Testis (tissue), 2 donors: ENCODE measurements at regions not wholly inside any gene's neighbourhood (a gene's known extent, or its start where the extent isn't known, plus 50 kb on each side); places are given as distances from the start of the nearest gene placed in this dataset.

Experiments
- DNase-seq: peaks from one replicate; pipeline ENCODE4 v3.0.0-alpha.2; 2019
- H3K27ac ChIP-seq, 2 donors: fragments of 200-600 bp; sonication (generic); one replicate each; pipeline ENCODE4 v1.5.1; 2019
- H3K27me3 ChIP-seq: fragments of 200-600 bp; sonication (generic); one replicate; pipeline ENCODE4 v1.5.1; 2019
- H3K36me3 ChIP-seq: fragments of 200-600 bp; sonication (generic); one replicate; pipeline ENCODE4 v1.5.1; 2017; ENCODE audit warnings: low read depth; ENCODE audit errors: missing control alignments
- H3K4me1 ChIP-seq: fragments of 200-600 bp; sonication (generic); one replicate; pipeline ENCODE4 v1.5.1; 2019
- H3K4me3 ChIP-seq, 2 donors: fragments of 200-600 bp; sonication (generic); one replicate each; pipeline ENCODE4 v1.5.1; 2017 to 2019
- H3K9me3 ChIP-seq: fragments of 200-600 bp; sonication (generic); one replicate; pipeline ENCODE4 v1.5.1; 2017
- CTCF ChIP-seq, 3 experiments: fragments of 450-650 bp in 2 of 3; fragments of 200-600 bp in 1 of 3; sonication (generic) in 1 of 3; IDR thresholded peaks; one replicate each; pipeline ENCODE4 v1.5.1; 2016 to 2019; ENCODE audit warnings: antibody characterized with exemption in 3 of 3, mild to moderate bottlenecking in 2 of 3, moderate library complexity in 1 of 3
- POLR2A ChIP-seq: fragments of 450-650 bp; IDR thresholded peaks from one replicate; pipeline ENCODE4 v1.6.1; 2017; ENCODE audit warnings: antibody characterized with exemption, mild to moderate bottlenecking, moderate library complexity
- WGBS, 2 donors: methylation state at CpG; one replicate each; pipeline ENCODE4 v1.1.5; 2018; 5-methylcytosine and 5-hydroxymethylcytosine counted together
- intact Hi-C: fragments of 100-400 bp; cut with DNase I; formaldehyde crosslinking; loops from one replicate; pipeline ENCODE4 v1.15.1; 2023; ENCODE audit warnings: low total_unique reads

GRCh38 chr5:97377582-97377981 lies 194.5 kb upstream of the RIOK2 start:
- DNase-seq = no peak
- 57 to 65% methylated on average over 1 of the region's 1 CpG for WGBS, 2 donors
- no peaks in the 10 kb centered on the region for H3K27me3 ChIP-seq
- no peaks in the 10 kb centered on the region for H3K4me1 ChIP-seq
- intact Hi-C loops = no loop called here
- H3K4me3 ChIP-seq = no peak overlapping the region
- no peaks in the 10 kb centered on the region for H3K9me3 ChIP-seq
- no peak overlapping the region for H3K27ac ChIP-seq
- H3K36me3 ChIP-seq = no peaks in the 10 kb centered on the region
- TF ChIP-seq CTCF (IDR thresholded peaks at IDR 0.05) (no peak), POLR2A (no peak)

- no peaks in the 10 kb centered on the region for H3K27me3 ChIP-seq
- intact Hi-C loops = no loop called here
- whole genome bisulfite sequencing, 2 donors = 97 to 100% methylated on average over 1 of the region's 1 CpG
- H3K9me3 ChIP-seq = no peaks in the 10 kb centered on the region
- no peaks in the 10 kb centered on the region for H3K4me1 ChIP-seq
- TF ChIP-seq CTCF (IDR thresholded peaks at IDR 0.05) = no peak
- no peaks in the 10 kb centered on the region for H3K36me3 ChIP-seq
- no peak overlapping the region for H3K4me3 ChIP-seq
- H3K27ac ChIP-seq = no peak overlapping the region
- no peak for DNase-seq
These were observed 200.9 kb upstream of the RIOK2 start for GRCh38 chr5:97383996-97384395.

GRCh38 chr5:97388794-97389193 lies 205.7 kb upstream of the RIOK2 start:
- no peak for DNase-seq
- H3K27me3 ChIP-seq = no peaks in the 10 kb centered on the region
- no peak overlapping the region for H3K27ac ChIP-seq
- TF ChIP-seq POLR2A (no peak), CTCF (IDR thresholded peaks at IDR 0.05) (no peak)
- intact Hi-C loops = no loop called here
- no peaks in the 10 kb centered on the region for H3K36me3 ChIP-seq
- no peaks in the 10 kb centered on the region for H3K4me1 ChIP-seq
- no peak overlapping the region for H3K4me3 ChIP-seq
- no peaks in the 10 kb centered on the region for H3K9me3 ChIP-seq
- WGBS, 2 donors = 84 to 89% methylated on average over 2 of the region's 2 CpGs

GRCh38 chr5:97400537-97400936 lies 217.5 kb upstream of the RIOK2 start:
- WGBS, 2 donors = 56 to 72% methylated on average over 3 of the region's 3 CpGs
- no peak overlapping the region for H3K27ac ChIP-seq
- H3K4me1 ChIP-seq = no peaks in the 10 kb centered on the region
- TF ChIP-seq CTCF (IDR thresholded peaks at IDR 0.05) (no peak), POLR2A (no peak)
- no peak overlapping the region for H3K4me3 ChIP-seq
- H3K27me3 ChIP-seq = no peaks in the 10 kb centered on the region
- intact Hi-C loops = no loop called here
- no peaks in the 10 kb centered on the region for H3K36me3 ChIP-seq
- DNase-seq = no peak
- H3K9me3 ChIP-seq = no peaks in the 10 kb centered on the region

GRCh38 chr5:97405941-97406340 lies 222.9 kb upstream of the RIOK2 start:
- H3K4me1 ChIP-seq = no peaks in the 10 kb centered on the region
- TF ChIP-seq CTCF (IDR thresholded peaks at IDR 0.05) (no peak), POLR2A (no peak)
- 65 to 84% methylated on average over 5 to 9 of the region's 9 CpGs for WGBS, 2 donors
- no peak for DNase-seq
- no peaks in the 10 kb centered on the region for H3K9me3 ChIP-seq
- no peaks in the 10 kb centered on the region for H3K36me3 ChIP-seq
- H3K4me3 ChIP-seq = peak overlapping the region in 1 of 2 donors; percentile 18
- intact Hi-C loops = no loop called here
- no peak overlapping the region for H3K27ac ChIP-seq
- H3K27me3 ChIP-seq = no peaks in the 10 kb centered on the region
